HG02970 (cell line): ENCODE measurements at regions not wholly inside any gene's neighbourhood (a gene's known extent, or its start where the extent isn't known, plus 50 kb on each side); places are given as distances from the start of the nearest gene placed in this dataset.
"Not testable (repeated sequence)": the region's sequence is repeated elsewhere in the genome, so short reads cannot be mapped to it uniquely, and the experiment has no call there.

Source experiments
- ATAC-seq: cut with Tn5 transposase; IDR thresholded peaks from one replicate; pipeline ENCODE4 v1.9.1; 2021; ENCODE audit warnings: mild to moderate bottlenecking, moderate library complexity, moderate number of reproducible peaks; ENCODE audit not compliant: unreplicated experiment, low FRiP score

- ATAC-seq, result no peak
Observed at GRCh38 chr5:53262348-53262970, 152.9 kb upstream of the MOCS2 start.

GRCh38 chr5:53263151-53263550 lies 153.6 kb upstream of the MOCS2 start:
- ATAC-seq, result no peak

GRCh38 chr5:53265043-53265442 lies 155.5 kb upstream of the MOCS2 start:
- no peak for ATAC-seq

DNA sequence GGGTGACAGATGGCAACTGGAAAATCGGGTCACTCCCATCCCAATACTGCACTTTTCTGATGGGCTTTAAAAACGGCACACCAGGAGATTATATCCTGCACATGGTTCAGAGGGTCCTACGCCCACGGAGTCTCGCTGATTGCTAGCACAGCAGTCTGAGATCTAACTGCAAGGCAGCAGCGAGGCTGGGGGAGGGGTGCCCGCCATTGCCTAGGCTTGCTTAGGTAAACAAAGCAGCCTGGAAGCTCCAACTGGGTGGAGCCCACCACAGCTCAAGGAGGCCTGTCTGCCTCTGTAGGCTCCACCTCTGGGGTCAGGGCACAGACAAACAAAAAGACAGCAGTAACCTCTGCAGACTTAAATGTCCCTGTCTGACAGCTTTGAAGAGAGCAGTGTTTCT lies 158.7 kb upstream of the MOCS2 start:
- ATAC-seq, result not testable (repeated sequence)

DNA sequence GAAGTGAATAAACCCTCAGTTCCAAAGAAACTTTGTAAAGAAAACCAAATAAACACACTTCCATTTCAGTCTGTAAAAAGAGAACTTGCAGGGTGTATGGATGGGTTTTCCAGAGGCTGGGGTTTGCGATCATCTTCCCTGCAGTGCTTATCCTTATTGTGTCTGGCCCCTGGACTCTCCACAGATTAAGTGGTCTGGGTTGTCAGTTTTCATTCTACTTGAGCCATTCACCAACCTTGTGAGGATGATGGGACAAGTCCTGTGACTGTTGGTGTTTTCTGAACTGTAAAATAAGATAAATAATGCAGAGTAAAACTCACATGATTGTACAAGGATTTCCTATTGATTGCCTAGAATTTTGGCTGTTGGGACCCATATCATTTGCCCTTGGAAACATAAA lies 166.1 kb upstream of the MOCS2 start:
- ATAC-seq, result no peak

DNA sequence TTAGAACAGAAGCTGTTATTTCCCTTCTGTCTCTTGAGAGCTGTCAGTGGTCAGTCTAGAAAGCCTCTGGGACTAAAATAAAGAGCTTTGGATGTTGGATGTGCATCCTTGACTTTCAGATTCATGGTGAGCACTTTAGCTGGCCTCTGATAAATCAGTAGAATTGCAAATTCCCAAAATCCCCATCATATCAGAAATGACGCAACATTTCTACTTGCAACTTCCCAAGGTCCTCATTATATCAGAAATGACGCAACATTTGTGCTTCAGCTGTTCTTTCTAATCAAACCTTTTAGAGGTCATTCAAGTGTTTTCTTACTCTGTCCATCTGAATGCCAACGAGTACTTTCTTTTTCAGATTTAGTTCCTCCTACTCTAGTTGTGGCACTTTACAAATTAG lies 167.3 kb upstream of the MOCS2 start:
- ATAC-seq, result no peak

GRCh38 chr5:53277491-53277890 lies 167.9 kb upstream of the MOCS2 start:
- ATAC-seq, result no peak

DNA sequence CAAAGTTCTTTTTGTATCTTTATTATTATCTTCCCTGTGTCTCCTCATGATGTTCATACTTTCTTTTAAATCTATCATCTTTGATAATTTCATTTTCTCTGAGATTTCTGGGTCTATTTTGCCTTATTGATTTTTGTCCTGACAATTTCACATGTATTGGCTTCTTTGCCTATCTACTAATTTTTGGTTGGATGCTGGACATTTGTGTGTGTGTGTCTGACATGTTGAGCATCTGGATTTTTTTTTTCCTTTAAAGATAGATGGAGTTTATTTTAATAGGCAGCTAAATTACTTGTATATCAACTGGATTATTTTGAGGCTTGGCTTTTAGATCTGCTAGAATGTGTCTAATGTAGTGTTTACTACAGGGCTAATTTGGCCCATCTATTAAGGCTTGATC lies 178.0 kb upstream of the MOCS2 start:
- no peak for ATAC-seq

DNA sequence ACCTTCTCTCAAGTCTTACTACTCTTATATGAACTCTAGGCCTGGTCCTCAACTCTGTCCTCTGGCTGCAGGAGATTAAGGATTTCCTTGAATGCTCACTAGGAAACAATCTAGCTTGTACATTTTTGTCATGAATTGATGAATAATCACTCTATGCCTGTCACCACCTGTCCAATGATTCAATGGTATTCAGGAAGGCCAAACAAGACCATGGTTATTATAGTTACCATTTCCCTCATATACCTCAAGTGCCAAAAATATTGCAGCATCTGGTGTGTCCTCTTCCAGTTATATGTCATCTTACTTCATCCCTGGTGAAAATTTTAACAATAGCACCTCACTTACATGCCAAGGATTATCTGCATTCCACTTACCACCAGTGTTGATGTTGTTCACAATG lies 179.0 kb upstream of the MOCS2 start:
- no peak for ATAC-seq

DNA sequence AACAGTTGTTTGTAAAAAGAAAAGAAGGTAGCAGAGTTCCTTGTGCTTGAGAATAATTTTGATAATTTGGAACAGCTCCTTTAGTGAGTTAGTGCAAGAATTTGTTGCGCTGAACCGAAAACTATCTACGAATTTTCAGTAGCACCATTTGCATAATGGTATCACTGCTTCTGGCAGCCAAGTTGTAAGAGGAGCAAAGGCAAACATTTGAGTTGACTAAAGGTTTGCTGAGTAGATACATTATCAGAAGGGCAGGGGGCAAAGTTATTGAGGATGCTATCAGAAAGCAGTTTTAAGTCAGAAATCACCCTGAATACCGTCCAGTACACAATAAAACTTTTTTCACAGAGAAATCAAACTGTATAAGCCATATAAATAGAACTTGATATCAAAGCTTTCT lies 181.5 kb upstream of the MOCS2 start:
- ATAC-seq, result no peak

- ATAC-seq, result no peak
Observed at GRCh38 chr5:53291528-53291927, 182.0 kb upstream of the MOCS2 start.

- no peak for ATAC-seq
Observed at GRCh38 chr5:53298841-53299240, 181.6 kb upstream of the FST start.

DNA sequence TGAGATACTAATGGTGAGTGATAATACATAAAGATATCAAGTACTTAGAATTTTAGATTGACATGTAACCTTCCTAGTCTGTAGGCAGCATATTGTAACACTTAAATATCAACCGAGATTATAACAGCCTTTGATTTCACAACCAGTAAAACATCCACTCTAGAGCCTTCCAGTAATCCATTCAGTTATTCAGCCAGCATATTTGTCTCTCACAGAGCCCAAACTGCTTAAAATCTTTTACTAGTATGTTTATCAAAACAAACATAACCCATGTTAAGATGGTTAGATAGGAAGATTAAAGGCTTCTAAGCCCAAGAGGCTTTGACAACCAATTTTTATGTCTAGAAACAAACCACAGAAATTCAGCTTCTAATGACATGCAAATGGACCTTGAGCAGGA lies 177.9 kb upstream of the FST start:
- ATAC-seq, result no peak

DNA sequence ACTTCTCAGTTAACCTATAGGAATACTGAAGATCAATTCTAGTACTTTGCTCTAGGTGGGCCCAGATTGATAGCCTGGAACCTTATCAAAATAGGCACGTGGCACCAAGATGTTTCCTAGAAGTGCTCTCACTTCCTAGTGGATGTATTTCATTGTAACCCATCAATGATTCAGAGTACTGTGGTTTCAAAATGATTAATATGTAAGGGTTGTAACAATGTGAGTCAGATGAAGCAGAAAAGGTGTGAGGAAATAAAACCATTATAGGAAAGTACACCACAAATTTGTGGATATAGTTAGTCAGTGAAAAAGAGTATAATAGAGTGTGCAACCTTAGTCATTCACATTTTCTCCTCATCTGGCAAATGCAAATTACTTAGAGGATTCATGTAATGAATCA lies 177.3 kb upstream of the FST start:
- no peak for ATAC-seq

- ATAC-seq, result not testable (repeated sequence)
Observed at GRCh38 chr5:53305316-53305715, 175.1 kb upstream of the FST start.

DNA sequence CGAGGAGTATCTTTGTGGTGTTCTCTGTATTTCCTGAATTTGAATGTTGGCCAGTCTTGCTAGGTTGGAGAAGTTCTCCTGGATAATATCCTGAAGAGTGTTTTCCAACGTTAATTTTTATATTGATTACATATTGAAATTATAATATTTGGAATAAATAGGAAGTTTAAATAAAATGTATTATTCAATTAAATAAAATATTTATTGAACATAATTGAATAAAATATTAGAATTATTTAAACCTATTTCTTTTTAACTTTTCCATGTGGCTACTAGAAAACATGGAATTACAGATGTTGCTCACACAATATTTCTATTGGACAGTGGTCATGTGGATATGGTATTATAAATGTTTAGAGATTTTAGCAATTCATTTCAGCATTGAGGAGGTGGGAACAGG lies 170.8 kb upstream of the FST start:
- ATAC-seq, result no peak

DNA sequence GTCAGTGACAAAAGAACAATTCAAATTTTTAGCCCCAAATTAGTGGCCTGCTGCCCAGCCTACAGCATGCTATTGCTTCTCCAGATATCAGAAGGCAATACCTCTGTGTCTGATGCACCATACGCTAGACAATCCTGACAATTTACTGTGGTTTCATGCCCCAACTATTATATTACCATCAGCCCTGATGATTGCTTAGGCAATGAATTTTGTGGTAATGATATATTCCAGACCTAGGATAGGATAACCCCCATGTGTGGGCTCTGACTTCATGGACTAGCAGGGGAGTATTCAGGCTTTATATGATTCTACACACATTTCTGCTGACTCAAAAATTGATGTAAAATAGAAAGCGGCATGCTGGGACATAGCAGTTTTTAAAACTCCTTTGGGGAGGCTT lies 168.7 kb upstream of the FST start:
- no peak for ATAC-seq

GRCh38 chr5:53313145-53313544 lies 167.3 kb upstream of the FST start:
- ATAC-seq, result no peak

DNA sequence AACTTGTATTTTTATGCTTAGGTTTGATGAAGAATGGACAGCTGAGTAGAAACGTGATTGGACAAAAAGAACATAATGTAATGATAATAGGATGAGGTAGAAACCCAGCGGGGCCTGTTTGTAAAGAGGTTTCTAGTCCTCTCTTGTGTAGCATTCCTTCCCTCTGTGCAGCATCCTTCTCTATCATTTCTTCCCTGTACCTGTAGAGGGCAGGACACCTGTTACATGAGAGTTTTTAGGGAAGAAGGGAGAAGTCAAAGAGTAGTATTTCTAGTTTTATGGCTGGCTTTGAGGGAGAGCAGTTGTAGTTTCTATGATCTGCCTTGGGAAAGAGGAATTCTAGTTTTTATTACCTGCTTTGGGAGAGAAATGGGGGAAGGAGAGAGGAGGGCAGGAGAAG lies 162.1 kb upstream of the FST start:
- ATAC-seq, result no peak

DNA sequence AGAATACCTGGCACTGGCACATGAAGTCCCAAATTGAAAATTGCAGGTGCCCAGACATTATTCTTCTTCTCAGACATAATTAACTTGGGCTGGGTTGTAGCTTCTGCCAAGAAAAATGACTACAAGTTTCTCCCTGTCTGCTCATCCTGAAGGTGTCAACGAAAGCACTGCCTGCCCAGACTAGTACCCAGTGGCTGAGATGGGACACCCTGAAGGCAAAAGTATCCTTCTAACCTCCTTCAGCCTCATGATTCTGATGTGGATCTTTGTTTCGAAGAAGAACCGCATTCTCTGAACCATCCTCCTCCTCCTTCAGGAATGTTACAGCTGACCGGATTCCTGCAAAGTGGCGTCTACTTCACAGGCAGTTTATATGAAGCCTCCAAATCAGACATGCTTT lies 161.1 kb upstream of the FST start:
- ATAC-seq, result no peak

GRCh38 chr5:53321073-53321472 lies 159.4 kb upstream of the FST start:
- ATAC-seq, result no peak

DNA sequence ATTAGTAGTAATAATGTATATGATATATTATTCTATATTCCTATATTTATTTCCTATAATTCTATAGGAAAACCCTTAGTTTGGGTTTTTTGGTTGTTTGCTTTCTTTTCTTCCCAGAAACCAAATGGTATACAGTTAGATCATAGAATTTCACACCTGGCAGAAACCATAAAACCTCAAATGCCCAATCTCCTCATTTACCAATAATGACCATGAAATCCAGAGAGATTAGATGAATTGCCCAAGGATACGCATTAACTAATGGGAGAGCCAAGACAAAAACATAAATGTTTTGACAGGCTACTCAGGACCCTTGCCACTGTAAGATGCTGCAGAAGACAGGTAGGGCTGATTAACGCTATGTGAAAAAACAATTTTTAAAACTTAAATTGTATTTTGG lies 158.7 kb upstream of the FST start:
- no peak for ATAC-seq

- ATAC-seq, result no peak
Observed at GRCh38 chr5:53322257-53322656, 158.2 kb upstream of the FST start.
